ENCODE measurements at regions not wholly inside any gene's neighbourhood (a gene's known extent, or its start where the extent isn't known, plus 50 kb on each side); places are given as distances from the start of the nearest gene placed in this dataset.

GRCh38 chr18:39648616-39649015 lies 2083.0 kb upstream of the CELF4 start:
- Histone ChIP-seq H3K4me1 (no peaks in the 10 kb centered on the region), H3K36me3 (no peaks in the 10 kb centered on the region), H3K27me3 (no peaks in the 10 kb centered on the region), H3K4me3 (no peak overlapping the region), H3K9me3 (no peaks in the 10 kb centered on the region), H3K27ac (no peak overlapping the region)
- intact Hi-C loops (cut with DNase I; ENCODE audit: low total_unique reads), result no loop called here
- DNase-seq (ENCODE audit: low spot score in 2 of 2), result no peak
- TF ChIP-seq CTCF (IDR thresholded peaks at IDR 0.05), result no peak
- no peak for TF ChIP-seq POLR2AphosphoS5 (IDR thresholded peaks at IDR 0.05)
- no peak for TF ChIP-seq POLR2A (IDR thresholded peaks at IDR 0.05)

GRCh38 chr18:39647627-39648534 lies 2082.3 kb upstream of the CELF4 start:
- H3K9me3 ChIP-seq, result no peaks in the 10 kb centered on the region
- no peak overlapping the region for H3K27ac ChIP-seq
- H3K4me1 ChIP-seq, result no peaks in the 10 kb centered on the region
- TF ChIP-seq POLR2A (IDR thresholded peaks at IDR 0.05) (no peak), POLR2AphosphoS5 (IDR thresholded peaks at IDR 0.05) (no peak)
- no peaks in the 10 kb centered on the region for H3K36me3 ChIP-seq
- no peak overlapping the region for H3K4me3 ChIP-seq
- intact Hi-C loops (cut with DNase I; ENCODE audit: low total_unique reads), result no loop called here
- DNase-seq (ENCODE audit: low spot score in 2 of 2), result no peak
- no peaks in the 10 kb centered on the region for H3K27me3 ChIP-seq

GRCh38 chr18:39638224-39638623 lies 2072.6 kb upstream of the CELF4 start:
- no peaks in the 10 kb centered on the region for H3K4me1 ChIP-seq
- no peak overlapping the region for H3K4me3 ChIP-seq
- H3K36me3 ChIP-seq, result no peaks in the 10 kb centered on the region
- no peak overlapping the region for H3K27ac ChIP-seq
- no peak for TF ChIP-seq POLR2A (IDR thresholded peaks at IDR 0.05)
- no peak for TF ChIP-seq POLR2AphosphoS5 (IDR thresholded peaks at IDR 0.05)
- no peak for TF ChIP-seq CTCF (IDR thresholded peaks at IDR 0.05)
- H3K27me3 ChIP-seq, result no peaks in the 10 kb centered on the region
- intact Hi-C loops (cut with DNase I; ENCODE audit: low total_unique reads), result no loop called here
- no peaks in the 10 kb centered on the region for H3K9me3 ChIP-seq
- no peak for DNase-seq (ENCODE audit: low spot score in 2 of 2)

GRCh38 chr18:39636931-39637330 lies 2071.3 kb upstream of the CELF4 start:
- intact Hi-C loops (cut with DNase I; ENCODE audit: low total_unique reads), result no loop called here
- no peak for DNase-seq (ENCODE audit: low spot score in 2 of 2)
- Histone ChIP-seq H3K36me3 (no peaks in the 10 kb centered on the region), H3K9me3 (no peaks in the 10 kb centered on the region), H3K27ac (no peak overlapping the region), H3K4me1 (no peaks in the 10 kb centered on the region), H3K4me3 (no peak overlapping the region), H3K27me3 (no peaks in the 10 kb centered on the region)
- TF ChIP-seq CTCF (IDR thresholded peaks at IDR 0.05), result no peak
- no peak for TF ChIP-seq POLR2AphosphoS5 (IDR thresholded peaks at IDR 0.05)
- TF ChIP-seq POLR2A (IDR thresholded peaks at IDR 0.05), result no peak

GRCh38 chr18:39635966-39636365 lies 2070.4 kb upstream of the CELF4 start:
- Histone ChIP-seq H3K9me3 (no peaks in the 10 kb centered on the region), H3K4me3 (no peak overlapping the region), H3K27ac (no peak overlapping the region), H3K4me1 (no peaks in the 10 kb centered on the region), H3K27me3 (no peaks in the 10 kb centered on the region), H3K36me3 (no peaks in the 10 kb centered on the region)
- no peak for TF ChIP-seq POLR2AphosphoS5 (IDR thresholded peaks at IDR 0.05)
- intact Hi-C loops (cut with DNase I; ENCODE audit: low total_unique reads), result no loop called here
- no peak for DNase-seq (ENCODE audit: low spot score in 2 of 2)

- Histone ChIP-seq H3K27ac (no peak overlapping the region), H3K4me3 (no peak overlapping the region), H3K36me3 (no peaks in the 10 kb centered on the region), H3K9me3 (no peaks in the 10 kb centered on the region), H3K4me1 (no peaks in the 10 kb centered on the region), H3K27me3 (no peaks in the 10 kb centered on the region)
- no peak for DNase-seq (ENCODE audit: low spot score in 2 of 2)
- TF ChIP-seq CTCF (IDR thresholded peaks at IDR 0.05) (no peak), POLR2A (IDR thresholded peaks at IDR 0.05) (no peak), POLR2AphosphoS5 (IDR thresholded peaks at IDR 0.05) (no peak)
- intact Hi-C loops (cut with DNase I; ENCODE audit: low total_unique reads), result no loop called here
Measured at GRCh38 chr18:39635192-39635591, 2069.6 kb upstream of the CELF4 start.
